ENCODE measurements at regions not wholly inside any gene's neighbourhood (a gene's known extent, or its start where the extent isn't known, plus 50 kb on each side); places are given as distances from the start of the nearest gene placed in this dataset.
"Not testable (repeated sequence)": the region's sequence is repeated elsewhere in the genome, so short reads cannot be mapped to it uniquely, and the experiment has no call there.

GRCh38 chr13:20311596-20311995 lies 79.5 kb upstream of the GJB6 start:
- DNase-seq (ENCODE audit: low read depth), result no peak

GRCh38 chr13:20311022-20311421 lies 78.9 kb upstream of the GJB6 start:
- no peak for DNase-seq (ENCODE audit: low read depth)

GRCh38 chr13:20306039-20306438 lies 73.9 kb upstream of the GJB6 start:
- DNase-seq (ENCODE audit: low read depth), result no peak

GRCh38 chr13:20305587-20305986 lies 73.5 kb upstream of the GJB6 start:
- peak; percentile 37 for DNase-seq (ENCODE audit: low read depth)

- DNase-seq (ENCODE audit: low read depth), result not testable (repeated sequence)
These were observed 71.9 kb upstream of the GJB6 start for GRCh38 chr13:20304061-20304460.

- DNase-seq (ENCODE audit: low read depth), result peak; percentile 6
These were observed 71.5 kb upstream of the GJB6 start for GRCh38 chr13:20303636-20304035.

- DNase-seq (ENCODE audit: low read depth), result no peak
These were observed 69.4 kb upstream of the GJB6 start for GRCh38 chr13:20301403-20302071.

- no peak for DNase-seq (ENCODE audit: low read depth)
These were observed 68.9 kb upstream of the GJB6 start for GRCh38 chr13:20301015-20301402.

GRCh38 chr13:20297181-20297580 lies 65.1 kb upstream of the GJB6 start:
- no peak for DNase-seq (ENCODE audit: low read depth)

GRCh38 chr13:20295956-20296355 lies 63.8 kb upstream of the GJB6 start:
- DNase-seq (ENCODE audit: low read depth), result no peak

GRCh38 chr13:20294497-20294896 lies 62.4 kb upstream of the GJB6 start:
- DNase-seq (ENCODE audit: low read depth), result peak; percentile 16

GRCh38 chr13:20292301-20292700 lies 60.2 kb upstream of the GJB6 start:
- not testable (repeated sequence) for DNase-seq (ENCODE audit: low read depth)

GRCh38 chr13:20291675-20292074 lies 59.6 kb upstream of the GJB6 start:
- DNase-seq (ENCODE audit: low read depth), result no peak

GRCh38 chr13:20291037-20291436 lies 58.9 kb upstream of the GJB6 start:
- DNase-seq (ENCODE audit: low read depth), result no peak

- no peak for DNase-seq (ENCODE audit: low read depth)
These were observed 56.4 kb upstream of the GJB6 start for GRCh38 chr13:20288561-20288960.

- DNase-seq (ENCODE audit: low read depth), result no peak
These were observed 55.9 kb upstream of the GJB6 start for GRCh38 chr13:20287976-20288375.

GRCh38 chr13:20285530-20285929 lies 53.4 kb upstream of the GJB6 start:
- DNase-seq (ENCODE audit: low read depth), result no peak
